ENCODE measurements at regions not wholly inside any gene's neighbourhood (a gene's known extent, or its start where the extent isn't known, plus 50 kb on each side); places are given as distances from the start of the nearest gene placed in this dataset.

GRCh38 chr13:33548069-33548468 is 262.5 kb upstream of the STARD13 start:
- TF ChIP-seq CTCF (IDR thresholded peaks at IDR 0.05; ENCODE audit: low read depth, low read length): no peak
- Histone ChIP-seq H3K4me3 (ENCODE audit: low read depth, low read length) (no peak overlapping the region), H3K9me3 (ENCODE audit: control insufficient read depth, insufficient read depth, low read length) (no peaks in the 10 kb centered on the region), H3K27me3 (ENCODE audit: control insufficient read depth, insufficient read depth, low read length) (no peaks in the 10 kb centered on the region), H3K27ac (ENCODE audit: low read depth, low read length) (no peak overlapping the region)
- CTCF ChIA-PET: no interaction called here
- POLR2A ChIA-PET: no interaction called here
- no peak for DNase-seq (ENCODE audit: low read depth, low spot score)

GRCh38 chr13:33550276-33550675 is 264.7 kb upstream of the STARD13 start:
- no peak for DNase-seq (ENCODE audit: low read depth, low spot score)
- POLR2A ChIA-PET: no interaction called here
- H3K27ac ChIP-seq (ENCODE audit: low read depth, low read length): no peak overlapping the region
- TF ChIP-seq CTCF (IDR thresholded peaks at IDR 0.05; ENCODE audit: low read depth, low read length): no peak
- no peaks in the 10 kb centered on the region for H3K9me3 ChIP-seq (ENCODE audit: control insufficient read depth, insufficient read depth, low read length)
- CTCF ChIA-PET: no interaction called here
- H3K4me3 ChIP-seq (ENCODE audit: low read depth, low read length): no peak overlapping the region
- no peaks in the 10 kb centered on the region for H3K27me3 ChIP-seq (ENCODE audit: control insufficient read depth, insufficient read depth, low read length)

- H3K27ac ChIP-seq (ENCODE audit: low read depth, low read length): no peak overlapping the region
- no peak for TF ChIP-seq CTCF (IDR thresholded peaks at IDR 0.05; ENCODE audit: low read depth, low read length)
- POLR2A ChIA-PET: interaction anchor here (0.6 kb wide), 1 partner anchor 195 kb away, joined by 4 read pairs; no protein-coding TSS in a partner anchor
- H3K4me3 ChIP-seq (ENCODE audit: low read depth, low read length): no peak overlapping the region
- H3K9me3 ChIP-seq (ENCODE audit: control insufficient read depth, insufficient read depth, low read length): no peaks in the 10 kb centered on the region
- no peaks in the 10 kb centered on the region for H3K27me3 ChIP-seq (ENCODE audit: control insufficient read depth, insufficient read depth, low read length)
- DNase-seq (ENCODE audit: low read depth, low spot score): no peak
- CTCF ChIA-PET: interaction anchor here (0.6 kb wide), 1 partner anchor 107 kb away, joined by 7 read pairs; no protein-coding TSS in a partner anchor
Measured at GRCh38 chr13:33550885-33551284, 265.3 kb upstream of the STARD13 start.

GRCh38 chr13:33554919-33555791 is 262.8 kb upstream of the RFC3 start:
- ChIA-PET CTCF (interaction anchor here (0.6 to 1.3 kb wide), 3 partner anchors 12 to 327 kb away, joined by 3 to 5 read pairs (median 4); no protein-coding TSS in a partner anchor), POLR2A (no interaction called here)
- DNase-seq (ENCODE audit: low read depth, low spot score): peak; percentile 18
- H3K27me3 ChIP-seq (ENCODE audit: control insufficient read depth, insufficient read depth, low read length): no peaks in the 10 kb centered on the region
- no peak overlapping the region for H3K27ac ChIP-seq (ENCODE audit: low read depth, low read length)
- TF ChIP-seq CTCF (IDR thresholded peaks at IDR 0.05; ENCODE audit: low read depth, low read length): no peak
- H3K4me3 ChIP-seq (ENCODE audit: low read depth, low read length): no peak overlapping the region
- no peaks in the 10 kb centered on the region for H3K9me3 ChIP-seq (ENCODE audit: control insufficient read depth, insufficient read depth, low read length)

GRCh38 chr13:33556828-33557227 is 261.1 kb upstream of the RFC3 start:
- Histone ChIP-seq H3K9me3 (ENCODE audit: control insufficient read depth, insufficient read depth, low read length) (no peaks in the 10 kb centered on the region), H3K27ac (ENCODE audit: low read depth, low read length) (no peak overlapping the region), H3K27me3 (ENCODE audit: control insufficient read depth, insufficient read depth, low read length) (no peaks in the 10 kb centered on the region), H3K4me3 (ENCODE audit: low read depth, low read length) (no peak overlapping the region)
- DNase-seq (ENCODE audit: low read depth, low spot score): no peak
- CTCF ChIA-PET: interaction anchor here (0.7 kb wide), 1 partner anchor 11 kb away, joined by 3 read pairs; no protein-coding TSS in a partner anchor
- TF ChIP-seq CTCF (IDR thresholded peaks at IDR 0.05; ENCODE audit: low read depth, low read length): no peak
- POLR2A ChIA-PET: no interaction called here

Measured in AG04450 (cell line).